Fibroblast of the aortic adventitia (primary cell): ENCODE measurements at regions not wholly inside any gene's neighbourhood (a gene's known extent, or its start where the extent isn't known, plus 50 kb on each side); places are given as distances from the start of the nearest gene placed in this dataset.
A peak's percentile ranks its signal among the peaks of the same experiment; 100 is the strongest.

Experiments
- DNase-seq: peaks from one replicate; pipeline ENCODE4 v3.0.0-alpha.2; 2010; ENCODE audit warnings: low read depth
- H3K4me3 ChIP-seq: 2 replicates; pipeline ENCODE4 v1.5.1; 2011; ENCODE audit warnings: low read depth, mild to moderate bottlenecking, control low read depth, low read length, moderate library complexity
- CTCF ChIP-seq: IDR thresholded peaks from 2 replicates; pipeline ENCODE4 v1.5.1; 2011; ENCODE audit warnings: mild to moderate bottlenecking, low read length, control low read depth, inconsistent platforms; ENCODE audit not compliant: insufficient read depth

- no peak for TF ChIP-seq CTCF
- H3K4me3 ChIP-seq: no peak overlapping the region
- DNase-seq: no peak
These were observed 81.7 kb upstream of the CHRDL1 start for GRCh38 chrX:110877326-110877725.

DNA sequence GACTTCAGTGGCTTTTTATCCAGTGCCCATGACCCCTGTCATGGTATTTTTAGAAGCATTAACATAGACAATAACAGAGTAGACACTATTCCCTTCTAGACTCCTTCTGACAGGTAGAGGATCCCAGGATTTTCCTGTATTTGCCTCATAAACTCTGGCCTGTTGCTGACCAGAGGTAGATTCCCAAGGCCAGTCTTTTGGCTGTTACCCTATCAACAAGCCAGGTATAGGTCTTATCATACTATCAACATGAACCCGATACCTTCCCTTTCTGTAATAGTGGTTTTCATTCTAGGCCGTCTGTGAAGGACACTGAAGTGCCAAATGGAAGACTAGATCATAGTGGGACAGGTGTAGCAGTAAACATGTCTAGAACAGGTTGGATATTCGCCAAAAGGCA is 76.2 kb upstream of the CHRDL1 start:
- no peak overlapping the region for H3K4me3 ChIP-seq
- TF ChIP-seq CTCF: no peak
- DNase-seq: no peak

GRCh38 chrX:110866421-110866820 is 70.8 kb upstream of the CHRDL1 start:
- no peak overlapping the region for H3K4me3 ChIP-seq
- no peak for DNase-seq
- no peak for TF ChIP-seq CTCF

DNA sequence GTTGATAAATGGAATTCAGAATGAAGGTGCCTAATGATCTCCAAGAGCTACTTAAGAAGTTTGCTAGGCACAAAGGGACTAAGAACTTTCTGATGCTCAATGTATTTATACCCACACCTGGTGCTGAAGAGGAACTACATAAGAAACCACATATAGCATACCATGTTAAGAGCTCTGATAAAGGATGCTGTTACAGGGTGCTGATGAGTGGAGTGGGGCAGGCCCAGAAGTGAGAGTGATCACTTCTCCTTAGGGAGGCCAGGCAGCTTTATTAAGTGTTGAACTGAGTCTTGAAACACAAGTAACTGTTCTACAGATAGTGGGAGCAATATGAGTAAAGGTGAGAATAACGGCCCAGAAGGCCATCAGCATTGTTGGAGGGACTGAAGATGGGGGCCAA is 68.3 kb upstream of the CHRDL1 start:
- no peak overlapping the region for H3K4me3 ChIP-seq
- TF ChIP-seq CTCF: no peak
- DNase-seq: no peak

DNA sequence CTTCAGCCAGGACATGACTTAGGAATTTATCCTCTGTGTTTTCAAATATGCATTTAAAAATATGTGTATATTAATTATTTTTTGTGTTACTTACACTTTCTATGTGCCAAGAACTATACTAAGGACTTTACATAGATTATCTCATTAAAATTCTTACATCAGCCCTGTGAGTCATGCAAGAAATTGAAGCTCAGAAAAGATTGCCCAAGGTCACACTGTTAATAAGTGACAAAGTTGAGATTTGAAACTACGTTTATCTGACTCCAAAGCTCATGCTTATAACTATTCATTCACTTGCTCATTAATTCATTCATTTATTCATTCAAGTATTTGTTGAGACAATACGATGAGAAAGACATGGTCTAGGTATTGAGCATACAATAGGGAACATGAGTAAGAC is 62.9 kb upstream of the CHRDL1 start:
- no peak for TF ChIP-seq CTCF
- no peak for DNase-seq
- no peak overlapping the region for H3K4me3 ChIP-seq

- peak; percentile 42 for TF ChIP-seq CTCF
- no peak overlapping the region for H3K4me3 ChIP-seq
- DNase-seq: peak; percentile 40
These were observed 58.0 kb upstream of the CHRDL1 start for GRCh38 chrX:110853610-110854009.

DNA sequence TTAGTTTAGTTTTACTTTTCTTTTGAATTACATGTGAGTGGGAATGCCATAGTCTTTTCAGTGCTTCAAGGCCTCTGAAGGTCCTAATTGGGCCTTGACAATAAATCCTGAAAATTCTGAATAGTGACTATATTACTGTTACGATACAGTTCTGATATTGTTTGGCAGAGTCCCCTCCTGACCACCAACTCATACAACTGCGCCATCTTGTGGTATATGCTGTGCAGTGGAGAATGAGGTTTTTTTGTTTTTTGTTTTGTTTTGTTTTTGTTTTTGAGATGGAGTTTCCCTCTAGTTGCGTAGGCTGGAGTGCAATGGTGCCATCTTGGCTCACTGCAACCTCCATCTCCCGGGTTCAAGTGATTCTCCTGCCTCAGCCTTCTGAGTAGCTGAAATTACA is 56.6 kb upstream of the CHRDL1 start:
- TF ChIP-seq CTCF: peak; percentile 59
- H3K4me3 ChIP-seq: no peak overlapping the region
- peak; percentile 21 for DNase-seq
